Panc1 (cell line): ENCODE measurements at regions not wholly inside any gene's neighbourhood (a gene's known extent, or its start where the extent isn't known, plus 50 kb on each side); places are given as distances from the start of the nearest gene placed in this dataset.

ENCODE experiments used
- CTCF ChIP-seq: fragments of 450-650 bp; IDR thresholded peaks from 2 replicates; pipeline ENCODE4 v1.5.1; 2017; ENCODE audit warnings: mild to moderate bottlenecking
- POLR2AphosphoS5 ChIP-seq: IDR thresholded peaks from 2 replicates; pipeline ENCODE4 v1.6.1; 2012; ENCODE audit warnings: mild to moderate bottlenecking, low read depth, low read length, moderate library complexity
- REST ChIP-seq, 2 experiments: IDR thresholded peaks; 2 replicates each; pipeline ENCODE4 v1.6.1; 2011 to 2012; ENCODE audit warnings: low read depth in 2 of 2, control low read depth in 1 of 2, low read length in 1 of 2, mild to moderate bottlenecking in 1 of 2, moderate library complexity in 1 of 2; ENCODE audit not compliant: insufficient read depth in 1 of 2

GRCh38 chr17:63317166-63317840 is 128.8 kb downstream of the CYB561 start:
- TF ChIP-seq CTCF, result no peak
- TF ChIP-seq REST (IDR thresholded peaks at IDR 0.05; ENCODE audit: insufficient read depth in 1 of 2, low read depth in 2 of 2, low read length in 1 of 2), result no peak
- TF ChIP-seq POLR2AphosphoS5, result no peak
